HG02840 (cell line): ENCODE measurements at regions not wholly inside any gene's neighbourhood (a gene's known extent, or its start where the extent isn't known, plus 50 kb on each side); places are given as distances from the start of the nearest gene placed in this dataset.

ENCODE experiments used
- ATAC-seq: cut with Tn5 transposase; IDR thresholded peaks from one replicate; pipeline ENCODE4 v1.9.1; 2021; ENCODE audit warnings: mild to moderate bottlenecking, moderate library complexity, moderate number of reproducible peaks; ENCODE audit not compliant: unreplicated experiment, low FRiP score

- ATAC-seq: no peak
Observed at GRCh38 chr3:118688396-118688884, 346.2 kb downstream of the IGSF11 start.

GRCh38 chr3:118692416-118692815, 342.2 kb downstream of the IGSF11 start:
- ATAC-seq: no peak

GRCh38 chr3:118705487-118706219, 329.0 kb downstream of the IGSF11 start:
- ATAC-seq: no peak

GRCh38 chr3:118707991-118708390, 326.7 kb downstream of the IGSF11 start:
- ATAC-seq: no peak

DNA sequence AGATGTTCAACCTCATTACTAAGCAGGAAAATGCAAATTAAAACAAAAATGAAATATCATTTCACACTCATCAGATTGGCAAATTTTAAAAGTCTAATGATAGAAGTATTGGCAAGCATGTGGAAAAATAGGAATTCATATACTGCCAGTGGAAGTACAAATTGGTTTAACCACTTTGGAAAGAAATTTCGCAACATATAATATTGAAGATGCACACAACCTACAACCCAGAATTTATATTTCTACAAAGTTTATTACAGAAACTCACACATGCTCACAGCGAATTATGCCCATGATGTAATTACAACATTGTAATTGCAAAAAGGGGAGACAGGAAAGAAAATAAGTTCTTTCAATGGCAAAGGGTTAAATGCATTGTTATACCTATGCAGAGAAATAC, 324.1 kb downstream of the IGSF11 start:
- no peak for ATAC-seq

DNA sequence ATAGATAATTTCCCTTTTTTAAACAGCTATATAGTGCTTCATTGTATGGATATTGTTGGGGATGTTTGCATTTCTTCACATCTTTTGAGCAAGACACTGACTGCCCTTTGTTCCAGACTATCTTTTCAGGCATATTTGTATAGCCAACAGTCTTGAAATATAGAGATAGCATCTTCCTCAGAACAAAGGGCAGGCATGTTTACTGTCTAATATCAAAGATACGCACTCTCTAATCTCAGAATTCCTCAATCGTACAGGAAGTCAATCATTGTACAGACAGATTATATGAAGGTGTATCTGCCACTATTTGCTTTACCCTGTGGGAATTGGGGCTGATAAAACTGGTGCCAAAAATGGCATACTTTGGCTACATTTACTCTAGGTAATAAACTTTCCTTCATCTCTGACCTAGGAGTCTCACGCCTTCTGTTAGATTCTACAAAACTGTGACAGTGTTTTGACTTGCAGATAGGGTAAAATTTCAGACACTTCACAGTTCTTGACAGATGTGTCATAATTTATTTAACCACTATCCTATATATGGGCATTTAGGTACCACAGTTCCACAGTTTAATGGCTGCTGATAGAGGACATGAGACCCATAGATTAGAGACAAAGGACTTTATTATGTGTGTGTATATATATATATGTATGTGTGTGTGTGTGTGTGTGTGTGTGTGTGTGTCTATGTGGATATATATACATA, 321.0 kb downstream of the IGSF11 start:
- ATAC-seq: no peak

- ATAC-seq: no peak
Observed at GRCh38 chr3:118714800-118715199, 319.8 kb downstream of the IGSF11 start.

DNA sequence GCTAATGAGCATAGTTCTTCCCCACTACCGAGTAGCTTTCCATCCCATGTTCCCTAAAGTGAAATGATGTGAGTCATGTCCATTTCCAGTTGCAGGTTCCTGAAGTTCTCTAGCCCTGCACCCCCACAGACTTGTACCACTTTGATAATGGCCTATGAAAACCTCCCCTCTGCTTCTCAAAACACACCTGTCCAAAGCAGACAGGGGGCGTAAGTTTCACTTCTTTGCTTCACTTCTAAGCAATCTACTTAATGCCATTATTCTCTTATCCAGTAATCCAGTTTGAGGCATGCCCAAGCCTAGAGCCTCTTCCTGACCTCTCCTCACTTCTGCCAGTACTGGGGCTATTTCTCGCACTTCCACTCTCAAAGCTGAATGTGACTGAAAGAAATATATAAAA, 305.1 kb downstream of the IGSF11 start:
- no peak for ATAC-seq

GRCh38 chr3:118734664-118735063, 300.0 kb downstream of the IGSF11 start:
- ATAC-seq: no peak

GRCh38 chr3:118736107-118736506, 298.5 kb downstream of the IGSF11 start:
- ATAC-seq: no peak

DNA sequence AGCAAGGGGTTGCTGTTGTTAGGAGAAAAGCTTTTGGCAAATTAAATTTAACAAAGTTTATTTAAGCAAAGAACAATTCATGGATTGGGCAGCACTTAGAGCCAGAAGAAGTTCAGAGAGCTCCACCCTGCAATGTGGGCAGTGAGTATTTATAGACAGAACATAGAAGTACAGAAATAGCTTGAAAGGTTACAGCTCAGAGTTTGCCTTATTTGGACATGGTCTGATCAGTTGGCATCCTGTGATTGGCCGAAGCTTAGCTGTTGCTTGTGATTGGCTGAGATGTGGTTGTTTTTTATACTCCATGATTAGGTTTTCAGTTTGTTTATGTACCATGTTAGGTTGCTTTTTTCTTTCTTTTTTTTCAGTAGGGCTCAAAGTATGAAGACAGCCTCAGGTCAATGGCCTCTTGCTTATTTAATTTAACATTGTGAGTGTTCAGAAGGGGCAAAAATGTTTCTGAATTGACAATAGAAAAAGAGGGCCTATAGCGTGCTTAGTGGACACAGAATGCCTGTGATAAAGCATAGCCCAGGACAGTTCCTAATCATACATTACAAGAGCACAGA, 293.8 kb downstream of the IGSF11 start:
- ATAC-seq: no peak

GRCh38 chr3:118742760-118743159, 291.9 kb downstream of the IGSF11 start:
- no peak for ATAC-seq

DNA sequence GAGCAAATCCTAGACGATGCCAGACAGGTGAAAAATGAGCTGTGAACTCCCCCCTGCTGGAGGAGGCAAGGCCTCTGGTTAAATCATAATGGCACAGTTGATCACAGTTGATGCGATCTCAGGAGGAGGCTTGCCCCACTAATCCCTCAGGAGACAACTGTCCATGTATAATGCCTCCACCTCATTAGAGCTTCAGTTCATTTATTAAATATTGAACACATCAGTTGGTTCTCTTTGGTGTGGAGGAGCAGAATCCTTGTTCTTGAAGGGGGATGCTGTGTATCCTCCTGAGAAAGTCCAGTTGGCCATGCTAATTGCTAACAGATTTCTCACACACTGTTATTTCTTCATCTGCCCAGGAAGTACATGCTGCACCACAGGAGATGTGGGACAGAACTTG, 290.5 kb downstream of the IGSF11 start:
- ATAC-seq: no peak

DNA sequence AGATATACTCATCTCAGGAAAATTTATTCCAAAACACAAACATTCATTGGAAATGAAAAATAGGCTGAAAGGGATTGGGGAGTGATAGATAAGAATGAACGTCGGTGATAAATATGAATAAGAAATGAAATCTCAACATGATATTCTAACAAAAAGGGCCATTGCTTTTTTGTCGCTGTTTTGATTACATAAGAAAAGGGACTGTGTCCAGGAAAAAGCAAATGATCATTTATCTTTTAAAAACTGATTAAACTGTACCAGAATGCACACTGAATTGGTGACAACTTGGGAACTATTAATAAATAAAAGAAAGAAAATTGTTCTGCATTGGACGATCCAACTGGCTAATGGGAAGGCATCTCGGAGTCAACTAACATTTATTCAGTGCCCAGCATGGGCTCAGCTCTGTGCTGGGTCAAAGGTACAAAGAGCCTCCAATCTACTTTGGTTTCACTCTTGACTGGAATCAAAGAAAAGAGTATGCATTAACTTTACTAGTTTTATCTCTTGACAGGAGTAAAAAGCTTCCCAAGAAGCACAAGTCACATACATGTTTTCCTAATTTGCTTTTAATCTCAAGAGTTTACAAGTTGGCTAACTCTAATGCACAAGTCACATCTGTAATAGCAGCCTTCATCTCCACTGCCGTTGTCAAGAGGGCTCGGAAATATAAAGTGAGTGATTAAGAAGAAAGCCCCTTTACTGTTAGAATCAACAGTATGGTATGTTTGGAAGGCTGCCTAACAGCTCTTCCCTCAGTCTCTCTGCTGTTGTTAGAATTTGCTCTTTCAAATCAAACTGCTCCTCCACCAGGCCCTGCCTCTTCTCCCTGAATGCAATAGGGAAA, 280.0 kb downstream of the IGSF11 start:
- ATAC-seq: no peak

GRCh38 chr3:118755253-118755801, 279.3 kb downstream of the IGSF11 start:
- no peak for ATAC-seq

- ATAC-seq: no peak
Observed at GRCh38 chr3:118760585-118761290, 273.9 kb downstream of the IGSF11 start.

- no peak for ATAC-seq
Observed at GRCh38 chr3:118761291-118761606, 273.4 kb downstream of the IGSF11 start.

GRCh38 chr3:118765636-118766305, 268.9 kb downstream of the IGSF11 start:
- no peak for ATAC-seq

- no peak for ATAC-seq
Observed at GRCh38 chr3:118766306-118766669, 268.4 kb downstream of the IGSF11 start.
